Keratinocyte (primary cell): ENCODE measurements at regions not wholly inside any gene's neighbourhood (a gene's known extent, or its start where the extent isn't known, plus 50 kb on each side); places are given as distances from the start of the nearest gene placed in this dataset.

ENCODE experiments used
- DNase-seq: peaks from one replicate; pipeline ENCODE4 v3.0.0-alpha.2; 2011; ENCODE audit warnings: low read depth, missing footprints, low spot score
- FAIRE-seq: peaks from 2 replicates; lab custom pipeline; 2011; peaks lifted over from hg19 to GRCh38; lab: Jason Lieb, UNC
- H2AFZ ChIP-seq: 2 replicates; pipeline ENCODE4 v1.6.0; 2012; ENCODE audit warnings: low read length, control low read depth, inconsistent platforms; ENCODE audit not compliant: control insufficient read depth
- H3K27ac ChIP-seq: 2 replicates; pipeline ENCODE4 v1.5.1; 2011; ENCODE audit warnings: low read length; ENCODE audit not compliant: control insufficient read depth, insufficient read depth
- H3K27me3 ChIP-seq: 3 replicates; pipeline ENCODE4 v1.6.0; 2011; ENCODE audit warnings: low read length; ENCODE audit not compliant: control insufficient read depth, insufficient read depth; ENCODE audit errors: extremely low read depth
- H3K36me3 ChIP-seq, 2 experiments: 2 replicates in 1 of 2; 3 replicates in 1 of 2; pipeline ENCODE4 v1.5.1; 2011; ENCODE audit warnings: low read length in 2 of 2, mild to moderate bottlenecking in 1 of 2; ENCODE audit not compliant: control insufficient read depth in 2 of 2, insufficient read depth in 2 of 2; ENCODE audit errors: extremely low read depth in 1 of 2
- H3K4me1 ChIP-seq: 3 replicates; pipeline ENCODE4 v1.5.1; 2011; ENCODE audit warnings: low read length; ENCODE audit not compliant: control insufficient read depth, insufficient read depth; ENCODE audit errors: extremely low read depth
- H3K4me2 ChIP-seq: 3 replicates; pipeline ENCODE4 v1.6.0; 2011; ENCODE audit warnings: low read depth, low read length; ENCODE audit not compliant: control insufficient read depth, insufficient read depth; ENCODE audit errors: extremely low read depth
- H3K4me3 ChIP-seq, 3 experiments: fragments of 200-600 bp in 1 of 3; sonication (generic) in 1 of 3; 2 replicates in 2 of 3; 3 replicates in 1 of 3; pipeline ENCODE4 v1.5.1; 2011 to 2016; ENCODE audit warnings: low read length in 3 of 3, mild to moderate bottlenecking in 3 of 3, control low read depth in 2 of 3, inconsistent platforms in 1 of 3, low read depth in 1 of 3, mixed read lengths in 1 of 3, mixed run types in 1 of 3, moderate library complexity in 1 of 3; ENCODE audit not compliant: control insufficient read depth in 2 of 3, insufficient read depth in 2 of 3; ENCODE audit errors: extremely low read depth in 1 of 3
- H3K79me2 ChIP-seq: 2 replicates; pipeline ENCODE4 v1.6.0; 2012; ENCODE audit warnings: low read length; ENCODE audit not compliant: control insufficient read depth, insufficient read depth
- H3K9ac ChIP-seq: 3 replicates; pipeline ENCODE4 v1.6.0; 2011; ENCODE audit warnings: low read length; ENCODE audit not compliant: control insufficient read depth, insufficient read depth; ENCODE audit errors: extremely low read depth
- H3K9me1 ChIP-seq: 3 replicates; pipeline ENCODE4 v1.6.0; 2011; ENCODE audit warnings: low read length; ENCODE audit not compliant: control insufficient read depth, insufficient read depth; ENCODE audit errors: extremely low read depth
- H3K9me3 ChIP-seq: 2 replicates; pipeline ENCODE4 v1.5.1; 2012; ENCODE audit warnings: low read depth, low read length; ENCODE audit not compliant: control insufficient read depth
- H4K20me1 ChIP-seq: 3 replicates; pipeline ENCODE4 v1.6.0; 2011; ENCODE audit warnings: low read length; ENCODE audit not compliant: control insufficient read depth, insufficient read depth; ENCODE audit errors: extremely low read depth
- EZH2 ChIP-seq: IDR thresholded peaks from one replicate; pipeline ENCODE4 v1.6.1; 2012; ENCODE audit warnings: inconsistent platforms, mild to moderate bottlenecking, low read length, moderate library complexity
- dilution Hi-C: fragments of 300-500 bp; cut with MboI; formaldehyde crosslinking; loops from one replicate; pipeline ENCODE4 v1.7.0; 2020; ENCODE audit warnings: low sequenced_read_pairs; ENCODE audit not compliant: extremely low pct_ligation_motif_present
- TF ChIP-seq, protein P1 (sequence below), 3 experiments: IDR thresholded peaks in 1 of 3; conservative IDR thresholded peaks in 1 of 3; optimal IDR thresholded peaks in 1 of 3; 2 replicates in 2 of 3; 3 replicates in 1 of 3; pipeline versions ENCODE3 to v1.5.1; 2011; ENCODE audit warnings: low read length in 3 of 3, mild to moderate bottlenecking in 3 of 3, moderate library complexity in 2 of 3, control low read depth in 1 of 3, inconsistent platforms in 1 of 3; ENCODE audit not compliant: insufficient read depth in 2 of 3; ENCODE audit errors: extremely low read depth in 1 of 3

DNA sequence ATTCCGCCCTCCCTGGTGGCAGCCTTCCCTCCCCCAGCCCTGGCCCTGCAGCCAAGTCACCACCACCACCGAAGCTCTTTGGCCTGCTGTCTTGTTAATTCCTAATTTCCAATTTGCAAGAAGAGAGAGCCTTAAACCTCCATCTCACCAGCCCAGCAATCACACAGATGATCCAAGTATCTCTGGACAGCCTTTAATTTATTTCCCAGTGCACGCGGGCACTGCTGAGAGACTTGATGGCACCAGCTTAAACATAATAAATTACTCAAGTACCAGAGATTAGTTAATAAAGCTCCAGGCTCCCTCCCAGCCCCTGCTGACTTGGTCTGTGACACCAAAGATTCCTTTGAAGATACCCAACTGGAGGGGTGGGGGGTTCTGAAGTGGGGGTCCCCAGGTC, 494.7 kb downstream of the BUD13 start:
- H4K20me1 ChIP-seq = no peaks in the 10 kb centered on the region
- no peak for DNase-seq
- H3K27me3 ChIP-seq = no peaks in the 10 kb centered on the region
- no peak overlapping the region for H2AFZ ChIP-seq
- FAIRE-seq = no peak
- H3K4me2 ChIP-seq = no peak overlapping the region
- H3K9me3 ChIP-seq = no peaks in the 10 kb centered on the region
- no peaks in the 10 kb centered on the region for H3K79me2 ChIP-seq
- dilution Hi-C loops = no loop called here
- no peaks in the 10 kb centered on the region for H3K36me3 ChIP-seq
- H3K9me1 ChIP-seq = no peaks in the 10 kb centered on the region
- TF ChIP-seq, protein P1, sequence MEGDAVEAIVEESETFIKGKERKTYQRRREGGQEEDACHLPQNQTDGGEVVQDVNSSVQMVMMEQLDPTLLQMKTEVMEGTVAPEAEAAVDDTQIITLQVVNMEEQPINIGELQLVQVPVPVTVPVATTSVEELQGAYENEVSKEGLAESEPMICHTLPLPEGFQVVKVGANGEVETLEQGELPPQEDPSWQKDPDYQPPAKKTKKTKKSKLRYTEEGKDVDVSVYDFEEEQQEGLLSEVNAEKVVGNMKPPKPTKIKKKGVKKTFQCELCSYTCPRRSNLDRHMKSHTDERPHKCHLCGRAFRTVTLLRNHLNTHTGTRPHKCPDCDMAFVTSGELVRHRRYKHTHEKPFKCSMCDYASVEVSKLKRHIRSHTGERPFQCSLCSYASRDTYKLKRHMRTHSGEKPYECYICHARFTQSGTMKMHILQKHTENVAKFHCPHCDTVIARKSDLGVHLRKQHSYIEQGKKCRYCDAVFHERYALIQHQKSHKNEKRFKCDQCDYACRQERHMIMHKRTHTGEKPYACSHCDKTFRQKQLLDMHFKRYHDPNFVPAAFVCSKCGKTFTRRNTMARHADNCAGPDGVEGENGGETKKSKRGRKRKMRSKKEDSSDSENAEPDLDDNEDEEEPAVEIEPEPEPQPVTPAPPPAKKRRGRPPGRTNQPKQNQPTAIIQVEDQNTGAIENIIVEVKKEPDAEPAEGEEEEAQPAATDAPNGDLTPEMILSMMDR (optimal IDR thresholded peaks at IDR 0.05 in 1 of 3, IDR thresholded peaks at IDR 0.05 in 1 of 3, conservative IDR thresholded peaks at IDR 0.05 in 1 of 3; ENCODE audit: extremely low read depth in 1 of 3, insufficient read depth in 2 of 3, low read length in 3 of 3) = no peak
- no peak for TF ChIP-seq EZH2
- no peak overlapping the region for H3K27ac ChIP-seq
- H3K4me3 ChIP-seq = no peak overlapping the region
- H3K4me1 ChIP-seq = no peaks in the 10 kb centered on the region
- no peak overlapping the region for H3K9ac ChIP-seq

DNA sequence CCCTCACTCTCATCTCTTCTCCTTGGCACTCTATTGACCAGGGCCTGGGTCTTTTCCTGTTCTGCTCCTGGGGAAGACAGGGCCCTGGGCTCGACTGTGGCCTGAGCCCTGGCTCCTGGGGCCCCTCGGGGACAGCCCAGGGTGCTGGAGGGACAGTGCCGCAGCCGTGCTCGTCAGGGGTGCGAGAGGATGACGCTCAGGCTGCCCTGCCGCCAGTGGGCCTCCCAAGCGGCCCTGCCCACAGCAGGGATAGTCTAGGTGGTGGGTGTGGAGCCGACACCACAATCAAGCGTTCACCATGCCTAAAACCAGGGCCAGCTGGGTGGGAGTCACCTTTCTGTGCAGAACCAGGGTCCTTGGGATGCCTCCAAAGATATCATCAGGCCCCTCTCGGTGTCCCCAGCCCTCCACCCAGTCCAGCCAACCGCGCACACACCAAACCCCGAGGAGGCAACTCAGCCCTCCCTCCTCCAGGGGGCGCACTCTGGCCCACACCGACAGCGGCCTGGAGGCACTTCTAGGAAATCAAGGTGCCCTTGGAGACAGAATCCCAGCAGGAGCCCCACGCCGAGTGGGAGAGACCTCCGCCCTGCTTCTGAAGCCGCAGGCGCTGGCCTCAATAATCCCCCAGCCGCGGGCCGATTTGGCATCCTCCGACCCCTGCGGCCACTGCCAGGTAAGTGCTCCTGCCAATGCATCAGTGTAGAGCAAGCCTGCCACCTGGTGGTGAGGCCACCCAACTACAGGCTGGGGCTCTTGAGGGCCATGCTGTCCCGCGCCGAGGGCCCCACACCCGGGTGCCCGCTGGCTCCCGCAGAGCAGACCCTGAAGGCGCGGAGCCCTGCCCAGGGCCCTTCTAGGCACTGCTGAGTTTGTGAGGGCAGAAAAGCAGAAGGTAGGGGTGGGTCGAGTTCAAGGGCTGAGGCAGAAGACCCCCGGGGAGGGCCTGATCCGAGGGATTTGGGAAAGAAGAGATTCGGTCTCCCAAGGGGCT, 496.4 kb downstream of the BUD13 start:
- no peaks in the 10 kb centered on the region for H3K79me2 ChIP-seq
- H3K9ac ChIP-seq = no peak overlapping the region
- no peak for TF ChIP-seq EZH2
- TF ChIP-seq, protein P1 (optimal IDR thresholded peaks at IDR 0.05 in 1 of 3, IDR thresholded peaks at IDR 0.05 in 1 of 3, conservative IDR thresholded peaks at IDR 0.05 in 1 of 3; ENCODE audit: extremely low read depth in 1 of 3, insufficient read depth in 2 of 3, low read length in 3 of 3) = peak; percentile 88 to 93 (median 90)
- FAIRE-seq (no peak), DNase-seq (peak; percentile 41)
- no peak overlapping the region for H3K27ac ChIP-seq
- peak overlapping the region; percentile 68 for H2AFZ ChIP-seq
- dilution Hi-C loops = no loop called here
- no peaks in the 10 kb centered on the region for H3K9me3 ChIP-seq
- H3K4me2 ChIP-seq = peak overlapping the region; percentile 64
- no peaks in the 10 kb centered on the region for H3K27me3 ChIP-seq
- no peaks in the 10 kb centered on the region for H4K20me1 ChIP-seq
- no peaks in the 10 kb centered on the region for H3K9me1 ChIP-seq
- H3K4me3 ChIP-seq = peak overlapping the region; percentile 19 to 62 (median 27)
- H3K36me3 ChIP-seq = no peaks in the 10 kb centered on the region
- H3K4me1 ChIP-seq = no peaks in the 10 kb centered on the region
